Panc1 (cell line): ENCODE measurements at regions not wholly inside any gene's neighbourhood (a gene's known extent, or its start where the extent isn't known, plus 50 kb on each side); places are given as distances from the start of the nearest gene placed in this dataset.

ENCODE experiments used
- ATAC-seq: fragments of 200-7000 bp; cut with Tn5 transposase; 2 replicates; pipeline ENCODE4 v1.9.1; 2020; ENCODE audit warnings: mild to moderate bottlenecking, moderate library complexity
- BruUV-seq: library from RNA; stranded (reverse); fragments of 400-500 nt; replicated peaks from 2 replicates; lab custom pipeline; 2021; lab: Mats Ljungman, UMichigan
- CTCF ChIA-PET: fragments of 300-600 bp; sonication (Branson Sonifier 250); formaldehyde crosslinking; loops from one replicate; lab custom pipeline; 2022; ENCODE audit warnings: antibody characterized with exemption; lab: Charles Lee
- POLR2A ChIA-PET: fragments of 300-600 bp; sonication (Branson Sonifier 250); formaldehyde crosslinking; loops from one replicate; lab custom pipeline; 2022; ENCODE audit warnings: antibody characterized with exemption; lab: Charles Lee
- DNase-seq: peaks from one replicate; pipeline ENCODE4 v3.0.0-alpha.2; 2010; ENCODE audit warnings: low read depth, low spot score
- H3K27ac ChIP-seq: 2 replicates; pipeline ENCODE4 v1.5.1; 2011; ENCODE audit warnings: mild to moderate bottlenecking, low read length, inconsistent platforms
- H3K27me3 ChIP-seq: fragments of 200-500 bp; sonication (Bioruptor generic); 2 replicates; pipeline ENCODE4 v1.6.0; 2014; ENCODE audit warnings: low read length, inconsistent platforms; ENCODE audit not compliant: control insufficient read depth, insufficient read depth
- H3K36me3 ChIP-seq: fragments of 200-500 bp; sonication (Bioruptor generic); 2 replicates; pipeline ENCODE4 v1.5.1; 2014; ENCODE audit warnings: inconsistent platforms, mild to moderate bottlenecking, low read length, moderate library complexity; ENCODE audit not compliant: control insufficient read depth, insufficient read depth
- H3K4me1 ChIP-seq: 2 replicates; pipeline ENCODE4 v1.5.1; 2011; ENCODE audit warnings: inconsistent platforms, mild to moderate bottlenecking, low read length, moderate library complexity; ENCODE audit not compliant: control insufficient read depth, insufficient read depth
- H3K4me3 ChIP-seq, 2 experiments: 2 replicates each; pipeline ENCODE4 v1.5.1; 2011 to 2012; ENCODE audit warnings: low read depth in 2 of 2, low read length in 2 of 2, mild to moderate bottlenecking in 2 of 2, inconsistent platforms in 1 of 2, moderate library complexity in 1 of 2
- H3K9me3 ChIP-seq: fragments of 200-500 bp; sonication (Bioruptor generic); 2 replicates; pipeline ENCODE4 v1.5.1; 2014; ENCODE audit warnings: low read depth, mild to moderate bottlenecking, inconsistent platforms, low read length, moderate library complexity; ENCODE audit not compliant: control insufficient read depth, insufficient read depth
- POLR2AphosphoS5 ChIP-seq: IDR thresholded peaks from 2 replicates; pipeline ENCODE4 v1.6.1; 2012; ENCODE audit warnings: mild to moderate bottlenecking, low read depth, low read length, moderate library complexity
- SIN3A ChIP-seq: IDR thresholded peaks from 2 replicates; pipeline ENCODE4 v1.6.1; 2012; ENCODE audit warnings: low read depth, mild to moderate bottlenecking, low read length, moderate library complexity, borderline replicate concordance; ENCODE audit not compliant: insufficient read depth
- TCF7L2 ChIP-seq: IDR thresholded peaks from 2 replicates; pipeline ENCODE4 v1.6.1; 2011; ENCODE audit warnings: mild to moderate bottlenecking, low read depth, low read length, inconsistent platforms
- in situ Hi-C: cut with HindIII; loops from 2 replicates; pipeline ENCODE4 v1.10.0; 2016; ENCODE audit warnings: low sequenced_read_pairs, low pct_unique_long_range_greater_than_20kb
- intact Hi-C: fragments of 100-400 bp; cut with micrococcal nuclease; formaldehyde crosslinking; loops from one replicate; pipeline ENCODE4 v1.10.0; 2022; ENCODE audit not compliant: unreplicated experiment
- TF ChIP-seq, protein P1 (sequence below): fragments of 450-650 bp; IDR thresholded peaks from 2 replicates; pipeline ENCODE4 v1.5.1; 2017; ENCODE audit warnings: mild to moderate bottlenecking
- TF ChIP-seq, protein P2 (sequence below), 2 experiments: IDR thresholded peaks; 2 replicates each; pipeline ENCODE4 v1.6.1; 2011 to 2012; ENCODE audit warnings: low read depth in 2 of 2, control low read depth in 1 of 2, low read length in 1 of 2, mild to moderate bottlenecking in 1 of 2, moderate library complexity in 1 of 2; ENCODE audit not compliant: insufficient read depth in 1 of 2

- ATAC-seq, result no peak
- in situ Hi-C loops (no loop called here), intact Hi-C loops (no loop called here)
- H3K36me3 ChIP-seq, result no peaks in the 10 kb centered on the region
- TF ChIP-seq, protein P1, sequence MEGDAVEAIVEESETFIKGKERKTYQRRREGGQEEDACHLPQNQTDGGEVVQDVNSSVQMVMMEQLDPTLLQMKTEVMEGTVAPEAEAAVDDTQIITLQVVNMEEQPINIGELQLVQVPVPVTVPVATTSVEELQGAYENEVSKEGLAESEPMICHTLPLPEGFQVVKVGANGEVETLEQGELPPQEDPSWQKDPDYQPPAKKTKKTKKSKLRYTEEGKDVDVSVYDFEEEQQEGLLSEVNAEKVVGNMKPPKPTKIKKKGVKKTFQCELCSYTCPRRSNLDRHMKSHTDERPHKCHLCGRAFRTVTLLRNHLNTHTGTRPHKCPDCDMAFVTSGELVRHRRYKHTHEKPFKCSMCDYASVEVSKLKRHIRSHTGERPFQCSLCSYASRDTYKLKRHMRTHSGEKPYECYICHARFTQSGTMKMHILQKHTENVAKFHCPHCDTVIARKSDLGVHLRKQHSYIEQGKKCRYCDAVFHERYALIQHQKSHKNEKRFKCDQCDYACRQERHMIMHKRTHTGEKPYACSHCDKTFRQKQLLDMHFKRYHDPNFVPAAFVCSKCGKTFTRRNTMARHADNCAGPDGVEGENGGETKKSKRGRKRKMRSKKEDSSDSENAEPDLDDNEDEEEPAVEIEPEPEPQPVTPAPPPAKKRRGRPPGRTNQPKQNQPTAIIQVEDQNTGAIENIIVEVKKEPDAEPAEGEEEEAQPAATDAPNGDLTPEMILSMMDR, result no peak
- TF ChIP-seq, protein P2, sequence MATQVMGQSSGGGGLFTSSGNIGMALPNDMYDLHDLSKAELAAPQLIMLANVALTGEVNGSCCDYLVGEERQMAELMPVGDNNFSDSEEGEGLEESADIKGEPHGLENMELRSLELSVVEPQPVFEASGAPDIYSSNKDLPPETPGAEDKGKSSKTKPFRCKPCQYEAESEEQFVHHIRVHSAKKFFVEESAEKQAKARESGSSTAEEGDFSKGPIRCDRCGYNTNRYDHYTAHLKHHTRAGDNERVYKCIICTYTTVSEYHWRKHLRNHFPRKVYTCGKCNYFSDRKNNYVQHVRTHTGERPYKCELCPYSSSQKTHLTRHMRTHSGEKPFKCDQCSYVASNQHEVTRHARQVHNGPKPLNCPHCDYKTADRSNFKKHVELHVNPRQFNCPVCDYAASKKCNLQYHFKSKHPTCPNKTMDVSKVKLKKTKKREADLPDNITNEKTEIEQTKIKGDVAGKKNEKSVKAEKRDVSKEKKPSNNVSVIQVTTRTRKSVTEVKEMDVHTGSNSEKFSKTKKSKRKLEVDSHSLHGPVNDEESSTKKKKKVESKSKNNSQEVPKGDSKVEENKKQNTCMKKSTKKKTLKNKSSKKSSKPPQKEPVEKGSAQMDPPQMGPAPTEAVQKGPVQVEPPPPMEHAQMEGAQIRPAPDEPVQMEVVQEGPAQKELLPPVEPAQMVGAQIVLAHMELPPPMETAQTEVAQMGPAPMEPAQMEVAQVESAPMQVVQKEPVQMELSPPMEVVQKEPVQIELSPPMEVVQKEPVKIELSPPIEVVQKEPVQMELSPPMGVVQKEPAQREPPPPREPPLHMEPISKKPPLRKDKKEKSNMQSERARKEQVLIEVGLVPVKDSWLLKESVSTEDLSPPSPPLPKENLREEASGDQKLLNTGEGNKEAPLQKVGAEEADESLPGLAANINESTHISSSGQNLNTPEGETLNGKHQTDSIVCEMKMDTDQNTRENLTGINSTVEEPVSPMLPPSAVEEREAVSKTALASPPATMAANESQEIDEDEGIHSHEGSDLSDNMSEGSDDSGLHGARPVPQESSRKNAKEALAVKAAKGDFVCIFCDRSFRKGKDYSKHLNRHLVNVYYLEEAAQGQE (IDR thresholded peaks at IDR 0.05; ENCODE audit: insufficient read depth in 1 of 2, low read depth in 2 of 2, low read length in 1 of 2), result no peak
- ChIA-PET POLR2A (no interaction called here), CTCF (no interaction called here)
- no peaks in the 10 kb centered on the region for H3K9me3 ChIP-seq
- H3K4me3 ChIP-seq, result no peak overlapping the region
- no peaks in the 10 kb centered on the region for H3K4me1 ChIP-seq
- no TSS peak for BruUV-seq
- no peak for DNase-seq
- no peaks in the 10 kb centered on the region for H3K27me3 ChIP-seq
- no peak overlapping the region for H3K27ac ChIP-seq
These were observed 328.4 kb downstream of the PRR16 start for GRCh38 chr5:120792477-120792876.

GRCh38 chr5:120794121-120794520 is 330.0 kb downstream of the PRR16 start:
- H3K9me3 ChIP-seq, result no peaks in the 10 kb centered on the region
- intact Hi-C loops, result no loop called here
- CTCF ChIA-PET, result no interaction called here
- no peak for DNase-seq
- no peaks in the 10 kb centered on the region for H3K27me3 ChIP-seq
- no TSS peak for BruUV-seq
- ATAC-seq, result no peak
- H3K27ac ChIP-seq, result no peak overlapping the region
- H3K4me3 ChIP-seq, result no peak overlapping the region
- TF ChIP-seq, protein P2 (IDR thresholded peaks at IDR 0.05; ENCODE audit: insufficient read depth in 1 of 2, low read depth in 2 of 2, low read length in 1 of 2), result no peak
- TF ChIP-seq, protein P1, result no peak
- TF ChIP-seq POLR2AphosphoS5 (no peak), SIN3A (no peak), TCF7L2 (no peak)
- in situ Hi-C loops, result no loop called here
- H3K4me1 ChIP-seq, result no peaks in the 10 kb centered on the region
- POLR2A ChIA-PET, result no interaction called here
- no peaks in the 10 kb centered on the region for H3K36me3 ChIP-seq
